PC-9 (cell line): ENCODE measurements at regions not wholly inside any gene's neighbourhood (a gene's known extent, or its start where the extent isn't known, plus 50 kb on each side); places are given as distances from the start of the nearest gene placed in this dataset.
"Not testable (repeated sequence)": the region's sequence is repeated elsewhere in the genome, so short reads cannot be mapped to it uniquely, and the experiment has no call there.

Source experiments
- BruUV-seq: library from RNA; stranded (reverse); fragments of 400-500 nt; replicated peaks from 2 replicates; lab custom pipeline; 2021; lab: Mats Ljungman, UMichigan
- CTCF ChIA-PET: fragments of 300-600 bp; sonication (Branson Sonifier 250); formaldehyde crosslinking; loops from one replicate; lab custom pipeline; 2022; ENCODE audit warnings: antibody characterized with exemption; lab: Charles Lee
- POLR2A ChIA-PET: fragments of 300-600 bp; sonication (Branson Sonifier 250); formaldehyde crosslinking; loops from one replicate; lab custom pipeline; 2022; ENCODE audit warnings: antibody characterized with exemption; ENCODE audit not compliant: unreplicated experiment; lab: Charles Lee
- DNase-seq, 2 experiments: peaks; one replicate each; pipeline versions ENCODE4 v3.0.0 to v3.0.0-alpha.2; 2015 to 2022; ENCODE audit warnings: mixed read lengths in 1 of 2
- H2AFZ ChIP-seq: fragments of 200-600 bp; sonication (generic); 2 replicates; pipeline ENCODE4 v1.8.1; 2017; ENCODE audit warnings: antibody characterized with exemption
- H3F3A ChIP-seq: fragments of 200-600 bp; sonication (generic); 2 replicates; pipeline ENCODE4 v1.8.1; 2017; ENCODE audit warnings: antibody characterized with exemption, mild to moderate bottlenecking, low read depth; ENCODE audit not compliant: insufficient read depth
- H3K27ac ChIP-seq: fragments of 200-600 bp; sonication (generic); 2 replicates; pipeline ENCODE4 v1.6.1; 2016; ENCODE audit warnings: mixed run types
- H3K27me3 ChIP-seq: fragments of 200-600 bp; sonication (generic); 2 replicates; pipeline ENCODE4 v1.6.1; 2016; ENCODE audit warnings: low read depth, mixed run types; ENCODE audit not compliant: insufficient read depth
- H3K36me3 ChIP-seq: fragments of 200-600 bp; sonication (generic); 2 replicates; pipeline ENCODE4 v1.6.1; 2016; ENCODE audit warnings: low read depth, mixed run types
- H3K4me1 ChIP-seq: fragments of 200-600 bp; sonication (generic); replicated peaks from 2 replicates; pipeline ENCODE4 v1.6.1; 2016; ENCODE audit warnings: mixed run types; ENCODE audit not compliant: insufficient read depth
- H3K4me2 ChIP-seq: fragments of 200-600 bp; sonication (generic); 2 replicates; pipeline ENCODE4 v1.6.1; 2017; ENCODE audit warnings: mixed run types
- H3K4me3 ChIP-seq: fragments of 200-600 bp; sonication (generic); 2 replicates; pipeline ENCODE4 v1.6.1; 2016; ENCODE audit warnings: mixed run types
- H3K79me2 ChIP-seq: fragments of 200-600 bp; sonication (generic); 2 replicates; pipeline ENCODE4 v1.6.1; 2017; ENCODE audit warnings: low read depth, mixed run types
- H3K9me2 ChIP-seq: fragments of 200-600 bp; sonication (generic); 2 replicates; pipeline ENCODE4 v1.8.1; 2017; ENCODE audit warnings: mild to moderate bottlenecking; ENCODE audit not compliant: insufficient read depth
- H3K9me3 ChIP-seq: fragments of 200-600 bp; sonication (generic); 2 replicates; pipeline ENCODE4 v1.8.1; 2016; ENCODE audit warnings: low read depth; ENCODE audit not compliant: insufficient read depth
- H4K20me1 ChIP-seq: fragments of 200-600 bp; sonication (generic); 2 replicates; pipeline ENCODE4 v1.8.1; 2017; ENCODE audit not compliant: insufficient read depth
- EZH2 ChIP-seq: fragments of 200-600 bp; sonication (generic); IDR thresholded peaks from 2 replicates; pipeline ENCODE4 v1.8.0; 2017; ENCODE audit warnings: antibody characterized with exemption, low read depth
- intact Hi-C: fragments of 100-400 bp; cut with micrococcal nuclease; formaldehyde crosslinking; loops from one replicate; pipeline ENCODE4 v1.10.0; 2022; ENCODE audit not compliant: unreplicated experiment
- TF ChIP-seq, protein P1 (sequence below): fragments of 200-600 bp; sonication (generic); conservative IDR thresholded peaks from 2 replicates; pipeline ENCODE4 v1.6.1; 2017; ENCODE audit warnings: mixed run types, antibody characterized with exemption, mild to moderate bottlenecking, moderate library complexity

DNA sequence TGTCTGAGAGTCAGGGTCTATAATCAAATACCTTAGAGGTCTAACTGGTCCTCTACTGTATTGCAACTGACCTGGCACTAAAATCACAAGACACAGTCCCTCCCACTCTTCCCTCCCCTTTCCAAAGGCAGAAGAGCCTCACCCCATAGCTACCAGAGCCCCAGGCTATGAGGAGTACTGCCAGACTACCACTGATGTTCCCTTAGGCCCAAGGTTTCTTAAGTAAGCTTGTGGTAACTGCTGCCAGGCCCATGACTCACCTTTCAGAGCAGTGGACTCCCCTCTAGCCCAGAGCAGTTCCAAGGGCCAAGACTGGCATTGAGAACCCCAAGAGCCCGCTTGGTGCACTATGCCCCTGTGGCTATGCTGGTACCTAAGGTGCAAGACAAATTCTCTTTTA is 1193.4 kb downstream of the DSC3 start:
- no peaks in the 10 kb centered on the region for H3F3A ChIP-seq
- H3K9me3 ChIP-seq = no peaks in the 10 kb centered on the region
- ChIA-PET CTCF (no interaction called here), POLR2A (no interaction called here)
- H3K27ac ChIP-seq = no peak overlapping the region
- no peak overlapping the region for H3K4me2 ChIP-seq
- no peaks in the 10 kb centered on the region for H3K27me3 ChIP-seq
- H3K36me3 ChIP-seq = no peaks in the 10 kb centered on the region
- TF ChIP-seq, protein P1, sequence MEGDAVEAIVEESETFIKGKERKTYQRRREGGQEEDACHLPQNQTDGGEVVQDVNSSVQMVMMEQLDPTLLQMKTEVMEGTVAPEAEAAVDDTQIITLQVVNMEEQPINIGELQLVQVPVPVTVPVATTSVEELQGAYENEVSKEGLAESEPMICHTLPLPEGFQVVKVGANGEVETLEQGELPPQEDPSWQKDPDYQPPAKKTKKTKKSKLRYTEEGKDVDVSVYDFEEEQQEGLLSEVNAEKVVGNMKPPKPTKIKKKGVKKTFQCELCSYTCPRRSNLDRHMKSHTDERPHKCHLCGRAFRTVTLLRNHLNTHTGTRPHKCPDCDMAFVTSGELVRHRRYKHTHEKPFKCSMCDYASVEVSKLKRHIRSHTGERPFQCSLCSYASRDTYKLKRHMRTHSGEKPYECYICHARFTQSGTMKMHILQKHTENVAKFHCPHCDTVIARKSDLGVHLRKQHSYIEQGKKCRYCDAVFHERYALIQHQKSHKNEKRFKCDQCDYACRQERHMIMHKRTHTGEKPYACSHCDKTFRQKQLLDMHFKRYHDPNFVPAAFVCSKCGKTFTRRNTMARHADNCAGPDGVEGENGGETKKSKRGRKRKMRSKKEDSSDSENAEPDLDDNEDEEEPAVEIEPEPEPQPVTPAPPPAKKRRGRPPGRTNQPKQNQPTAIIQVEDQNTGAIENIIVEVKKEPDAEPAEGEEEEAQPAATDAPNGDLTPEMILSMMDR = no peak
- no peak for TF ChIP-seq EZH2
- H3K9me2 ChIP-seq = no peaks in the 10 kb centered on the region
- no peak overlapping the region for H2AFZ ChIP-seq
- H3K4me1 ChIP-seq = no peaks in the 10 kb centered on the region
- H3K79me2 ChIP-seq = no peaks in the 10 kb centered on the region
- peak in 1 of 2 experiments; percentile 37 for DNase-seq
- no TSS peak for BruUV-seq
- H4K20me1 ChIP-seq = no peaks in the 10 kb centered on the region
- intact Hi-C loops = no loop called here
- no peak overlapping the region for H3K4me3 ChIP-seq

DNA sequence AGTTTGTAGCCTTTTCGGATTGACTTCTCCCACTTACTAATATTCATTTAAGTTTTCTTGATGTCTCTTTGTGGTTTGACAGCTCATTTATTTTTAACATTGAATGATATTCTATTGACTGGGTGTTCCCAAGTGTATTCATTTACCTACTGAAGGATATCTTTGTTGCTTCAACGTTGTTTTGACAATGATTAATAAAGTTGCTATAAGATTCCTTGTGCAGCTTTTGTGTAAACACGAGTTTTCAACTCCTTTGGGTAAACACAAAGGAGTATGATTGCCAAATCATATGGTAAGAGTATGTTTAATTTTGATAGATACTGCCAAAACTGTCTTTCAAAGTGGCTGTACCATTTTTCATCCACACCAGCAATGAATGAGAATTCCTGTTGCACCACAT is 1200.9 kb downstream of the DSC3 start:
- Histone ChIP-seq H3K4me3 (no peak overlapping the region), H2AFZ (no peak overlapping the region), H3K4me1 (no peaks in the 10 kb centered on the region), H3K9me3 (no peaks in the 10 kb centered on the region), H3K4me2 (no peak overlapping the region), H3F3A (no peaks in the 10 kb centered on the region), H3K79me2 (no peaks in the 10 kb centered on the region), H3K9me2 (no peaks in the 10 kb centered on the region), H4K20me1 (no peaks in the 10 kb centered on the region), H3K27ac (no peak overlapping the region), H3K36me3 (no peaks in the 10 kb centered on the region), H3K27me3 (no peaks in the 10 kb centered on the region)
- no peak for TF ChIP-seq EZH2
- TF ChIP-seq, protein P1 = no peak
- BruUV-seq = no TSS peak
- POLR2A ChIA-PET = no interaction called here
- intact Hi-C loops = no loop called here
- no peak for DNase-seq
- CTCF ChIA-PET = no interaction called here

DNA sequence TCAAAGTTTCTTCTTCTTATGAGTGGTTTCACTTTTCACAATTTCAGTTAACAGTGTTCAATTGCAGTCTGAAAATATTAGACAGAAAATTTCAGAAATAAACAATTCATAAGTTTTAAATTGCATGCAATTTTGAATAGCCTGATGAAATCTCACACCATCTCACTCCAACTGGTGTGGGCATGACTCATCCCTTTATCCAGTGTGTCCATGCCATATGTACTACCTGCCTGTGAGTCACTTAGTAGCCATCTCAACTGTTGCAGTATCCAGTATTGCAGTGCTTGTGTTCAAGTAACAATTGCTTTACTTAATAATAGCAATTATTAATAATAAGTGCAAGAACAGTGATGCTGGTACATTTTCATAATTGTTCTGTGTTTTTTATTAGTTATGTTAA is 1202.5 kb downstream of the DSC3 start:
- Histone ChIP-seq H3K4me1 (no peaks in the 10 kb centered on the region), H3K27ac (no peak overlapping the region), H3F3A (no peaks in the 10 kb centered on the region), H3K4me2 (no peak overlapping the region), H3K27me3 (no peaks in the 10 kb centered on the region), H2AFZ (no peak overlapping the region), H3K79me2 (no peaks in the 10 kb centered on the region), H3K36me3 (no peaks in the 10 kb centered on the region), H3K9me2 (no peaks in the 10 kb centered on the region), H3K4me3 (no peak overlapping the region), H3K9me3 (no peaks in the 10 kb centered on the region), H4K20me1 (no peaks in the 10 kb centered on the region)
- TF ChIP-seq, protein P1 = no peak
- no peak for TF ChIP-seq EZH2
- no TSS peak for BruUV-seq
- CTCF ChIA-PET = no interaction called here
- intact Hi-C loops = no loop called here
- POLR2A ChIA-PET = no interaction called here
- peak in 1 of 2 experiments; percentile 44 for DNase-seq

DNA sequence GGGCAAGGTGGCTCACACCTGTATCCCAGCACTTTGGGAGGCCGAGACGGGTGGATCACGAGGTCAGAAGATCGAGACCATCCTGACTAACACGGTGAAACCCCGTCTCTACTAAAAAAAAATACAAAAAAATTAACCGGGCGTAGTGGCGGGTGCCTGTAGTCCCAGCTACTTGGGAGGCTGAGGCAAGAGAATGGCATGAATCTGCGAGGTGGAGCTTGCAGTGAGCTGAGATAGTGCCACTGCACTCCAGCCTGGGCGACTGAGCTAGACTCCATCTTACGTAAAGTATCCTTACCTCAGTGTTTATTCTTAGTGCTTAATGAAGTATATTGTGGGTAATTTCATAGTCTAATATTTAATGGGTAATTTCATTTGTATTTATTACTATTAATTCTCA is 1203.6 kb downstream of the DSC3 start:
- H3K36me3 ChIP-seq, H3K79me2 ChIP-seq, H4K20me1 ChIP-seq, H3K27ac ChIP-seq, H3K4me1 ChIP-seq, intact Hi-C loops, H3F3A ChIP-seq, POLR2A ChIA-PET, H3K27me3 ChIP-seq, H3K4me2 ChIP-seq, H3K9me2 ChIP-seq, H3K9me3 ChIP-seq, H2AFZ ChIP-seq, H3K4me3 ChIP-seq, CTCF ChIA-PET, DNase-seq, BruUV-seq: not testable (repeated sequence)
